Hematopoietic multipotent progenitor cell treated with erythropoietin and hydrocortisone succinate and interleukin-3 and kit ligand, for 15 days (in vitro differentiated cells): ENCODE measurements at regions not wholly inside any gene's neighbourhood (a gene's known extent, or its start where the extent isn't known, plus 50 kb on each side); places are given as distances from the start of the nearest gene placed in this dataset.
"Not testable (repeated sequence)": the region's sequence is repeated elsewhere in the genome, so short reads cannot be mapped to it uniquely, and the experiment has no call there.

Source experiments
- DNase-seq: peaks from one replicate; pipeline ENCODE4 v3.0.0-alpha.2; 2015; ENCODE audit warnings: low spot score

GRCh38 chr14:62409626-62410300 lies 635.5 kb downstream of the KCNH5 start:
- DNase-seq = no peak

GRCh38 chr14:62420847-62421246 lies 624.4 kb downstream of the KCNH5 start:
- DNase-seq = no peak

- DNase-seq = no peak
These were observed 616.6 kb downstream of the KCNH5 start for GRCh38 chr14:62428429-62429203.

GRCh38 chr14:62429683-62430082 lies 615.6 kb downstream of the KCNH5 start:
- DNase-seq = no peak

- DNase-seq = no peak
These were observed 613.8 kb downstream of the KCNH5 start for GRCh38 chr14:62431496-62431895.

- no peak for DNase-seq
These were observed 612.3 kb downstream of the KCNH5 start for GRCh38 chr14:62432955-62433354.

- no peak for DNase-seq
These were observed 609.0 kb downstream of the KCNH5 start for GRCh38 chr14:62436261-62436660.

- DNase-seq = no peak
These were observed 606.0 kb downstream of the KCNH5 start for GRCh38 chr14:62439210-62439609.

- no peak for DNase-seq
These were observed 601.5 kb downstream of the KCNH5 start for GRCh38 chr14:62443796-62444195.

GRCh38 chr14:62445570-62445969 lies 599.7 kb downstream of the KCNH5 start:
- no peak for DNase-seq

GRCh38 chr14:62451221-62451620 lies 594.0 kb downstream of the KCNH5 start:
- no peak for DNase-seq

- no peak for DNase-seq
These were observed 592.0 kb downstream of the KCNH5 start for GRCh38 chr14:62453226-62453625.

GRCh38 chr14:62455446-62455845 lies 589.8 kb downstream of the KCNH5 start:
- no peak for DNase-seq

GRCh38 chr14:62462988-62463387 lies 582.3 kb downstream of the KCNH5 start:
- no peak for DNase-seq

- DNase-seq = no peak
These were observed 576.3 kb downstream of the KCNH5 start for GRCh38 chr14:62468946-62469345.

- no peak for DNase-seq
These were observed 574.3 kb downstream of the KCNH5 start for GRCh38 chr14:62470935-62471334.

- no peak for DNase-seq
These were observed 554.1 kb downstream of the KCNH5 start for GRCh38 chr14:62491146-62491545.

GRCh38 chr14:62497708-62498107 lies 547.5 kb downstream of the KCNH5 start:
- DNase-seq = no peak

- no peak for DNase-seq
These were observed 544.1 kb downstream of the KCNH5 start for GRCh38 chr14:62501021-62501750.

- DNase-seq = no peak
These were observed 540.2 kb downstream of the KCNH5 start for GRCh38 chr14:62505045-62505444.

- DNase-seq = not testable (repeated sequence)
These were observed 523.9 kb downstream of the KCNH5 start for GRCh38 chr14:62521309-62521708.

GRCh38 chr14:62528296-62528695 lies 517.0 kb downstream of the KCNH5 start:
- DNase-seq = no peak

GRCh38 chr14:62532181-62532580 lies 513.1 kb downstream of the KCNH5 start:
- no peak for DNase-seq
